ENCODE measurements at regions not wholly inside any gene's neighbourhood (a gene's known extent, or its start where the extent isn't known, plus 50 kb on each side); places are given as distances from the start of the nearest gene placed in this dataset.

DNA sequence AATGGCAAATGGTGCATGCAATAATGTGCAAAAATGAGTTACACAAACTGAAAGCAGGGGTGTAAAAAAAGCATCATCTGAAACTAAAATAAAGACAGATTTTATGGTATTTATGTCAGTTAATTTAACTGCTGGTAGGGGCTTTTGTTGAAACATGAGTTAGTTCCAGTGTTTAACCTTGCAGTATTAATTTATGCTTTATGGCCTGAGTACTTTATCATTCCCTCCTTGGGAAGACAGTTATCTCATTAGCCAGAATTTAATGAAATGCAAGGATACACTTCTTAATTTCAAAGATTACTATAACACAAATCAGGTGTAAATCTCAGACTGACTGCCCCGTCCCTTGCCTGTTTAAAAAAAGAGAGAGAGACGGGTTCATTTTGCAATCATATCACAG lies 240.1 kb upstream of the MEIS2 start:
- H3K27me3 ChIP-seq (ENCODE audit: control insufficient read depth, insufficient read depth, low read length): no peaks in the 10 kb centered on the region
- ChIA-PET POLR2A (no interaction called here), CTCF (no interaction called here)
- H3K4me3 ChIP-seq (ENCODE audit: low read depth, low read length): no peak overlapping the region
- TF ChIP-seq, protein P1, sequence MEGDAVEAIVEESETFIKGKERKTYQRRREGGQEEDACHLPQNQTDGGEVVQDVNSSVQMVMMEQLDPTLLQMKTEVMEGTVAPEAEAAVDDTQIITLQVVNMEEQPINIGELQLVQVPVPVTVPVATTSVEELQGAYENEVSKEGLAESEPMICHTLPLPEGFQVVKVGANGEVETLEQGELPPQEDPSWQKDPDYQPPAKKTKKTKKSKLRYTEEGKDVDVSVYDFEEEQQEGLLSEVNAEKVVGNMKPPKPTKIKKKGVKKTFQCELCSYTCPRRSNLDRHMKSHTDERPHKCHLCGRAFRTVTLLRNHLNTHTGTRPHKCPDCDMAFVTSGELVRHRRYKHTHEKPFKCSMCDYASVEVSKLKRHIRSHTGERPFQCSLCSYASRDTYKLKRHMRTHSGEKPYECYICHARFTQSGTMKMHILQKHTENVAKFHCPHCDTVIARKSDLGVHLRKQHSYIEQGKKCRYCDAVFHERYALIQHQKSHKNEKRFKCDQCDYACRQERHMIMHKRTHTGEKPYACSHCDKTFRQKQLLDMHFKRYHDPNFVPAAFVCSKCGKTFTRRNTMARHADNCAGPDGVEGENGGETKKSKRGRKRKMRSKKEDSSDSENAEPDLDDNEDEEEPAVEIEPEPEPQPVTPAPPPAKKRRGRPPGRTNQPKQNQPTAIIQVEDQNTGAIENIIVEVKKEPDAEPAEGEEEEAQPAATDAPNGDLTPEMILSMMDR (IDR thresholded peaks at IDR 0.05; ENCODE audit: insufficient read depth, low read depth, low read length): no peak
- no peak for DNase-seq (ENCODE audit: low read depth)
- no peaks in the 10 kb centered on the region for H3K36me3 ChIP-seq (ENCODE audit: control insufficient read depth, insufficient read depth, low read length)

DNA sequence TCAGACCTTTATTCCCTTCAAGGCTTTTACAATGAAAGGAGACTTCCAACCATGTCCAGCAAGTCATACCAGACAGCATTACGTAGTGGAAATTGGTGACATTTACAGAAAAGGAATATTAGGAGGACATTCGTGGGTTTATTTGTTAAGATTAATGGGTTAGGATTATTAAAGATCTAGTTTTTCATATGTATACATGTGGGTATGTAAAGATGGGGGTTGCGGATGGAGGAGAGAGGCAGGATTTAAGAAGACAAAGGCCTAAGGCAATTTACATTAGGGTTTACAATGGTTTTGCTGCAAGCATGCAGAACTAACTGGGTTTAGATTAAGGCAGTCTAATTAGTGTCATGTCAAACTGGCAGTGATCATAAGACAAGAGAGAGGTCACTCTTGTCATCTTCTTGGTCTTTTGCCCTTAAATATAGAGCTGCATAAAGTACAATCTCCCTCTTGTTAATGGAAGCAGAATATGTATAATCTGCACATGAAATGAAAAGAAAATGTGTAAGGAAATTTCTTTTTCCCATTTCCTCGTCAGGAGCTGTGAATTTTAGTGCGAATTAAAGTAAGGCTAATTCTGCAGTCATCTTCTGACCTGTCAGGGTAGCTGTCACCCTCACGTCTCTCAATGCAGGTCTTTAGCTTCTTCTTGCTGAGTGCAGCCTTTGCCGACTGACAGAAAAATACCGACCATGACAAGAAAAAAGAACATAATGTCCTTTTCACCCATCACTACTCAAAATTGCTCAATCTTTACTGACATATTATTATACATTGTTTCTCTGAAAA lies 258.9 kb upstream of the MEIS2 start:
- Histone ChIP-seq H3K27me3 (ENCODE audit: control insufficient read depth, insufficient read depth, low read length) (no peaks in the 10 kb centered on the region), H3K36me3 (ENCODE audit: control insufficient read depth, insufficient read depth, low read length) (no peaks in the 10 kb centered on the region), H3K4me3 (ENCODE audit: low read depth, low read length) (no peak overlapping the region)
- TF ChIP-seq, protein P1 (IDR thresholded peaks at IDR 0.05; ENCODE audit: insufficient read depth, low read depth, low read length): no peak
- POLR2A ChIA-PET: no interaction called here
- no peak for DNase-seq (ENCODE audit: low read depth)
- CTCF ChIA-PET: no interaction called here

DNA sequence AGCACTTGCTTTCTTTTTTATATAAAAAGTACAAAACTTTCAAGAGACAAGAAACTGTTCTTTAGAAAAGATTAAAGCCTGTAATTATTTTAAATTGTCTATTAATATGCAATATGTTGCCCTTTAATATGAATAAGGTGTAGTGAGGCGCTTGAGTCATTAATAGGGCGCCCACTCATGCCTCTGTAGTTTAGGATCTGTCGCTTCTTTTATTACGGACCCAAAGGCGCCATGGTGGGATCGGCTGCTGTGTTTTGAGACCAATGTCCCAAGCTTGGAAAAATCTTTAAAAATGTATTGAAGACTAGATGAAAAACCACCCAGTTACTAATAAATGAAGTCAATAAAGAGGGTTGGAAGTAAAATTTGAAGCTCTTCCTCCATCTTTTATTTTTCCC lies 259.5 kb upstream of the MEIS2 start:
- ChIA-PET CTCF (no interaction called here), POLR2A (no interaction called here)
- no peak for DNase-seq (ENCODE audit: low read depth)
- Histone ChIP-seq H3K27me3 (ENCODE audit: control insufficient read depth, insufficient read depth, low read length) (no peaks in the 10 kb centered on the region), H3K4me3 (ENCODE audit: low read depth, low read length) (no peak overlapping the region), H3K36me3 (ENCODE audit: control insufficient read depth, insufficient read depth, low read length) (no peaks in the 10 kb centered on the region)
- TF ChIP-seq, protein P1 (IDR thresholded peaks at IDR 0.05; ENCODE audit: insufficient read depth, low read depth, low read length): no peak

DNA sequence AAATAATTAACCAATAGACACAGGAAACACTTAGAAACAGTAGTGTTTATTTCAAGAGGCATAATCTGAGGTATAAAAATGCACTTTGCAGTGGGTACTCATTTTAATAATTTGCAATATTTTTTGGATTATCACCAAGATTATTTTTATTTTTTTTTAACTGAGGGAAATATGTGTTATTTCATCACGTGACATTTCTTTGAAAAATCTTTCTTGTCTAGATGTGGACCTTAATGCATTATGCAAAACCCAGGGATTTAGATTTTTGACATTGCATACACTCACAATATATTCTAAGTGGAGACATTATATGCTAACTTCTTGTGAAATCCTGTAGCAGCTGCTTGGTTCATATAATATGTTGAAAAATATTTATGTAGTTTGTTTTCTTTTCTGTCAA lies 260.4 kb upstream of the MEIS2 start:
- TF ChIP-seq, protein P1 (IDR thresholded peaks at IDR 0.05; ENCODE audit: insufficient read depth, low read depth, low read length): no peak
- Histone ChIP-seq H3K4me3 (ENCODE audit: low read depth, low read length) (no peak overlapping the region), H3K27me3 (ENCODE audit: control insufficient read depth, insufficient read depth, low read length) (no peaks in the 10 kb centered on the region), H3K36me3 (ENCODE audit: control insufficient read depth, insufficient read depth, low read length) (no peaks in the 10 kb centered on the region)
- ChIA-PET POLR2A (no interaction called here), CTCF (no interaction called here)
- no peak for DNase-seq (ENCODE audit: low read depth)

DNA sequence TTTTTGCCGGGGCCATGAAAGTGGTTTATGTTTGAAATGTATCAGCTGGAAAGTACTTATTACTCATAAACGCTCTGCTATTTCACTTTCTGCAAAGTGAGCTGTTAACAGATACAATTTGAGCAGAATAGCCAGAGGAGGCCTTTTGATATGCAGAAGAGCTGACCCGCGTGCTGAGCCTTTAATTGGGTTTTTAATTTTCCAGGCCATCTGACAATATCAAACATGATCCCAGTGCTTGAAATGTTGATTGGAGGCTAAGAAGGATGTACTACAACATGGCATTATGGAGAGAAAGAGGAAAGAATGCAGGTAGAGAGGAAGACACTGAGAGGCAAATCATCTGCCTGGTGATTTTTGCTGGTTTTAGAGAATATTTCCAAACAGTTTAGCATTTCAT lies 261.3 kb upstream of the MEIS2 start:
- TF ChIP-seq, protein P1 (IDR thresholded peaks at IDR 0.05; ENCODE audit: insufficient read depth, low read depth, low read length): no peak
- no peaks in the 10 kb centered on the region for H3K36me3 ChIP-seq (ENCODE audit: control insufficient read depth, insufficient read depth, low read length)
- CTCF ChIA-PET: no interaction called here
- H3K27me3 ChIP-seq (ENCODE audit: control insufficient read depth, insufficient read depth, low read length): no peaks in the 10 kb centered on the region
- no peak overlapping the region for H3K4me3 ChIP-seq (ENCODE audit: low read depth, low read length)
- POLR2A ChIA-PET: no interaction called here
- DNase-seq (ENCODE audit: low read depth): no peak

Data from BJ (cell line).